HL-60 (cell line): ENCODE measurements at regions not wholly inside any gene's neighbourhood (a gene's known extent, or its start where the extent isn't known, plus 50 kb on each side); places are given as distances from the start of the nearest gene placed in this dataset.

ENCODE experiments used
- DNase-seq, 2 experiments: peaks; one replicate each; pipeline ENCODE4 v3.0.0-alpha.2; 2010 to 2020; ENCODE audit warnings: low read depth in 1 of 2, low spot score in 1 of 2
- H3K27ac ChIP-seq: fragments of 250-450 bp; sonication (Bioruptor Pico); replicated peaks from 2 replicates; pipeline ENCODE4 v1.5.1; 2020; ENCODE audit warnings: mild to moderate bottlenecking, moderate library complexity
- H3K27me3 ChIP-seq: fragments of 250-450 bp; sonication (Bioruptor Pico); 2 replicates; pipeline ENCODE4 v1.5.1; 2021; ENCODE audit warnings: mild to moderate bottlenecking, moderate library complexity; ENCODE audit not compliant: insufficient read depth, poor library complexity, severe bottlenecking
- H3K4me3 ChIP-seq: replicated peaks from 2 replicates; pipeline ENCODE4 v1.5.1; 2011; ENCODE audit warnings: mild to moderate bottlenecking, control low read depth, low read length; ENCODE audit not compliant: insufficient read depth
- GABPA ChIP-seq: IDR thresholded peaks from 2 replicates; pipeline ENCODE4 v1.6.1; 2012; ENCODE audit warnings: low read depth
- POLR2AphosphoS5 ChIP-seq: IDR thresholded peaks from 2 replicates; pipeline ENCODE4 v1.6.1; 2012; ENCODE audit warnings: low read depth
- SPI1 ChIP-seq: IDR thresholded peaks from 2 replicates; pipeline ENCODE4 v1.6.1; 2012; ENCODE audit warnings: low read depth, mild to moderate bottlenecking, borderline replicate concordance
- TF ChIP-seq, protein P1 (sequence below): IDR thresholded peaks from 2 replicates; pipeline ENCODE4 v1.6.1; 2012; ENCODE audit warnings: low read depth; ENCODE audit not compliant: insufficient replicate concordance
- TF ChIP-seq, protein P2 (sequence below): IDR thresholded peaks from one replicate; pipeline ENCODE4 v1.5.1; 2011; ENCODE audit warnings: low read length, control low read depth, inconsistent platforms; ENCODE audit not compliant: insufficient read depth

GRCh38 chr2:16006537-16007166, 66.3 kb downstream of the MYCN start:
- no peak overlapping the region for H3K27ac ChIP-seq
- H3K4me3 ChIP-seq = no peak overlapping the region
- DNase-seq = no peak
- no peaks in the 10 kb centered on the region for H3K27me3 ChIP-seq
- TF ChIP-seq, protein P1, sequence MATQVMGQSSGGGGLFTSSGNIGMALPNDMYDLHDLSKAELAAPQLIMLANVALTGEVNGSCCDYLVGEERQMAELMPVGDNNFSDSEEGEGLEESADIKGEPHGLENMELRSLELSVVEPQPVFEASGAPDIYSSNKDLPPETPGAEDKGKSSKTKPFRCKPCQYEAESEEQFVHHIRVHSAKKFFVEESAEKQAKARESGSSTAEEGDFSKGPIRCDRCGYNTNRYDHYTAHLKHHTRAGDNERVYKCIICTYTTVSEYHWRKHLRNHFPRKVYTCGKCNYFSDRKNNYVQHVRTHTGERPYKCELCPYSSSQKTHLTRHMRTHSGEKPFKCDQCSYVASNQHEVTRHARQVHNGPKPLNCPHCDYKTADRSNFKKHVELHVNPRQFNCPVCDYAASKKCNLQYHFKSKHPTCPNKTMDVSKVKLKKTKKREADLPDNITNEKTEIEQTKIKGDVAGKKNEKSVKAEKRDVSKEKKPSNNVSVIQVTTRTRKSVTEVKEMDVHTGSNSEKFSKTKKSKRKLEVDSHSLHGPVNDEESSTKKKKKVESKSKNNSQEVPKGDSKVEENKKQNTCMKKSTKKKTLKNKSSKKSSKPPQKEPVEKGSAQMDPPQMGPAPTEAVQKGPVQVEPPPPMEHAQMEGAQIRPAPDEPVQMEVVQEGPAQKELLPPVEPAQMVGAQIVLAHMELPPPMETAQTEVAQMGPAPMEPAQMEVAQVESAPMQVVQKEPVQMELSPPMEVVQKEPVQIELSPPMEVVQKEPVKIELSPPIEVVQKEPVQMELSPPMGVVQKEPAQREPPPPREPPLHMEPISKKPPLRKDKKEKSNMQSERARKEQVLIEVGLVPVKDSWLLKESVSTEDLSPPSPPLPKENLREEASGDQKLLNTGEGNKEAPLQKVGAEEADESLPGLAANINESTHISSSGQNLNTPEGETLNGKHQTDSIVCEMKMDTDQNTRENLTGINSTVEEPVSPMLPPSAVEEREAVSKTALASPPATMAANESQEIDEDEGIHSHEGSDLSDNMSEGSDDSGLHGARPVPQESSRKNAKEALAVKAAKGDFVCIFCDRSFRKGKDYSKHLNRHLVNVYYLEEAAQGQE = no peak
- TF ChIP-seq GABPA (no peak), SPI1 (no peak)

- Histone ChIP-seq H3K27me3 (no peaks in the 10 kb centered on the region), H3K4me3 (no peak overlapping the region), H3K27ac (no peak overlapping the region)
- DNase-seq = peak; percentile 43 to 75
- TF ChIP-seq, protein P1 = no peak
- TF ChIP-seq GABPA (no peak), POLR2AphosphoS5 (no peak), SPI1 (no peak)
- TF ChIP-seq, protein P2, sequence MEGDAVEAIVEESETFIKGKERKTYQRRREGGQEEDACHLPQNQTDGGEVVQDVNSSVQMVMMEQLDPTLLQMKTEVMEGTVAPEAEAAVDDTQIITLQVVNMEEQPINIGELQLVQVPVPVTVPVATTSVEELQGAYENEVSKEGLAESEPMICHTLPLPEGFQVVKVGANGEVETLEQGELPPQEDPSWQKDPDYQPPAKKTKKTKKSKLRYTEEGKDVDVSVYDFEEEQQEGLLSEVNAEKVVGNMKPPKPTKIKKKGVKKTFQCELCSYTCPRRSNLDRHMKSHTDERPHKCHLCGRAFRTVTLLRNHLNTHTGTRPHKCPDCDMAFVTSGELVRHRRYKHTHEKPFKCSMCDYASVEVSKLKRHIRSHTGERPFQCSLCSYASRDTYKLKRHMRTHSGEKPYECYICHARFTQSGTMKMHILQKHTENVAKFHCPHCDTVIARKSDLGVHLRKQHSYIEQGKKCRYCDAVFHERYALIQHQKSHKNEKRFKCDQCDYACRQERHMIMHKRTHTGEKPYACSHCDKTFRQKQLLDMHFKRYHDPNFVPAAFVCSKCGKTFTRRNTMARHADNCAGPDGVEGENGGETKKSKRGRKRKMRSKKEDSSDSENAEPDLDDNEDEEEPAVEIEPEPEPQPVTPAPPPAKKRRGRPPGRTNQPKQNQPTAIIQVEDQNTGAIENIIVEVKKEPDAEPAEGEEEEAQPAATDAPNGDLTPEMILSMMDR = no peak
Observed at GRCh38 chr2:16005816-16006536, 65.6 kb downstream of the MYCN start.

DNA sequence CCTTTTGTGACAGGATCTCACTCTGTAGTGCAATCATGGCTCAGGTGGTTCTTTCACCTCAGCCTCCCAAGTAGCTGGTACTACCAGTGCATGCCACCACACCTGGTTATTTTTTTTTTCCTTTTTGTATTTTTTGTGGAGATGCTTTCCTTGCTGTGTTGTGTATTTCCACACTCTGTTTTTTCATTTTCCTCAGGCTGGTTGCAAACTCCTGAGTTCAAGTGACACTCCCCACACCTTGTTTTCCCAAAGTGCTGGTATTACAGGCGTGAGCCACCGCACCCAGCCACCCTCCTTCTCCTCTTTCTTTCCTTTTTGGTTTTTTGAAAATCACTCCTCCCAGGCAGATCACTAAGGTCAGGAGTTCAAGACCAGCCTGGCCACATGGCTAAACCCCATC, 65.0 kb downstream of the MYCN start:
- TF ChIP-seq SPI1 = no peak
- TF ChIP-seq, protein P2 = no peak
- TF ChIP-seq POLR2AphosphoS5 = no peak
- TF ChIP-seq GABPA = no peak
- TF ChIP-seq, protein P1 = no peak
- Histone ChIP-seq H3K4me3 (no peak overlapping the region), H3K27ac (no peak overlapping the region), H3K27me3 (no peaks in the 10 kb centered on the region)
- DNase-seq = peak in 1 of 2 experiments; percentile 22
